HEK293 (cell line): ENCODE measurements at regions not wholly inside any gene's neighbourhood (a gene's known extent, or its start where the extent isn't known, plus 50 kb on each side); places are given as distances from the start of the nearest gene placed in this dataset.

Experiments
- CTCF ChIA-PET: fragments of 350-600 bp; formaldehyde crosslinking; extraction: SDS; loops from one replicate; lab custom pipeline; 2021; ENCODE audit warnings: antibody characterized with exemption; lab: Yijun Ruan, JAX
- POLR2A ChIA-PET: fragments of 300-600 bp; formaldehyde crosslinking; extraction: SDS; loops from one replicate; lab custom pipeline; 2020; ENCODE audit warnings: antibody characterized with exemption, inconsistent platforms; lab: Yijun Ruan, JAX
- H3K27ac ChIP-seq: fragments of 200-500 bp; sonication (Bioruptor generic); 2 replicates; pipeline ENCODE4 v1.5.1; 2014; ENCODE audit warnings: low read depth, low read length, control low read depth, inconsistent platforms; ENCODE audit errors: extremely low read depth
- H3K36me3 ChIP-seq, 2 experiments: fragments of 200-500 bp in 1 of 2; sonication (Bioruptor generic) in 1 of 2; 1 replicate in 1 of 2; 2 replicates in 1 of 2; pipeline ENCODE4 v1.5.1; 2014 to 2017; ENCODE audit warnings: inconsistent platforms in 2 of 2, low read length in 2 of 2; ENCODE audit not compliant: control insufficient read depth in 2 of 2, insufficient read depth in 1 of 2
- H3K4me1 ChIP-seq: fragments of 200-500 bp; sonication (Bioruptor generic); 2 replicates; pipeline ENCODE4 v1.5.1; 2014; ENCODE audit warnings: mild to moderate bottlenecking, low read length, inconsistent platforms; ENCODE audit not compliant: control insufficient read depth, insufficient read depth
- H3K4me3 ChIP-seq: 2 replicates; pipeline ENCODE4 v1.5.1; 2011; ENCODE audit warnings: low read depth, mild to moderate bottlenecking, control low read depth, low read length, moderate library complexity
- H3K9me3 ChIP-seq: fragments of 200-500 bp; sonication (Bioruptor generic); 2 replicates; pipeline ENCODE4 v1.5.1; 2014; ENCODE audit warnings: low read depth, low read length, inconsistent platforms; ENCODE audit not compliant: control insufficient read depth, insufficient read depth
- CTCF ChIP-seq: fragments of 450-650 bp; formaldehyde crosslinking; IDR thresholded peaks from 2 replicates; pipeline ENCODE4 v1.5.1; 2016; ENCODE audit warnings: missing biosample characterization, missing genetic modification characterization
- HOXC10 ChIP-seq: sonication (generic); formaldehyde crosslinking; IDR thresholded peaks from 2 replicates; pipeline ENCODE4 v1.8.1; 2023; ENCODE audit warnings: mild to moderate bottlenecking, missing genetic modification reagents
- KLF7 ChIP-seq: fragments of 450-650 bp; formaldehyde crosslinking; IDR thresholded peaks from 2 replicates; pipeline ENCODE4 v1.5.1; 2016; ENCODE audit warnings: missing biosample characterization, missing genetic modification characterization, borderline replicate concordance
- PBX3 ChIP-seq: sonication (generic); formaldehyde crosslinking; IDR thresholded peaks from 2 replicates; pipeline ENCODE4 v1.8.1; 2022; ENCODE audit warnings: mild to moderate bottlenecking, moderate library complexity, missing genetic modification reagents
- PRDM6 ChIP-seq: fragments of 450-650 bp; formaldehyde crosslinking; IDR thresholded peaks from 2 replicates; pipeline ENCODE4 v1.5.1; 2017; ENCODE audit warnings: missing biosample characterization, missing genetic modification characterization
- RBAK ChIP-seq: fragments of 450-650 bp; formaldehyde crosslinking; IDR thresholded peaks from 2 replicates; pipeline ENCODE4 v1.5.1; 2016; ENCODE audit warnings: missing biosample characterization, missing genetic modification characterization
- ZBTB1 ChIP-seq: fragments of 450-650 bp; formaldehyde crosslinking; IDR thresholded peaks from 2 replicates; pipeline ENCODE4 v1.5.1; 2016; ENCODE audit warnings: missing biosample characterization, missing genetic modification characterization
- ZBTB44 ChIP-seq: fragments of 450-650 bp; IDR thresholded peaks from 2 replicates; pipeline ENCODE4 v1.5.1; 2018; ENCODE audit warnings: missing biosample characterization, mild to moderate bottlenecking, missing genetic modification characterization
- ZBTB49 ChIP-seq: fragments of 450-650 bp; formaldehyde crosslinking; IDR thresholded peaks from 2 replicates; pipeline ENCODE4 v1.5.1; 2016; ENCODE audit warnings: missing biosample characterization, missing genetic modification characterization, low read depth
- ZNF112 ChIP-seq: fragments of 450-650 bp; formaldehyde crosslinking; IDR thresholded peaks from 2 replicates; pipeline ENCODE4 v1.5.0; 2017; ENCODE audit warnings: missing biosample characterization, missing genetic modification characterization
- ZNF157 ChIP-seq: fragments of 450-650 bp; formaldehyde crosslinking; IDR thresholded peaks from 2 replicates; pipeline ENCODE4 v1.5.1; 2016; ENCODE audit warnings: missing biosample characterization, missing genetic modification characterization
- ZNF16 ChIP-seq: fragments of 450-650 bp; formaldehyde crosslinking; IDR thresholded peaks from 2 replicates; pipeline ENCODE4 v1.5.1; 2016; ENCODE audit warnings: low read depth, missing biosample characterization, missing genetic modification characterization
- ZNF175 ChIP-seq: fragments of 450-650 bp; formaldehyde crosslinking; IDR thresholded peaks from 2 replicates; pipeline ENCODE4 v1.5.1; 2016; ENCODE audit warnings: missing biosample characterization, missing genetic modification characterization
- ZNF266 ChIP-seq: fragments of 450-650 bp; formaldehyde crosslinking; IDR thresholded peaks from 2 replicates; pipeline ENCODE4 v1.5.1; 2016; ENCODE audit warnings: missing biosample characterization, missing genetic modification characterization, low read depth
- ZNF350 ChIP-seq: fragments of 450-650 bp; formaldehyde crosslinking; IDR thresholded peaks from 2 replicates; pipeline ENCODE4 v1.5.0; 2017; ENCODE audit warnings: missing biosample characterization, mild to moderate bottlenecking, missing genetic modification characterization
- ZNF391 ChIP-seq: fragments of 450-650 bp; formaldehyde crosslinking; IDR thresholded peaks from 2 replicates; pipeline ENCODE4 v1.5.1; 2016; ENCODE audit warnings: low read depth, missing biosample characterization, missing genetic modification characterization, borderline replicate concordance
- ZNF529 ChIP-seq: fragments of 450-650 bp; formaldehyde crosslinking; IDR thresholded peaks from 2 replicates; pipeline ENCODE4 v1.5.1; 2017; ENCODE audit warnings: missing genetic modification characterization, missing biosample characterization; ENCODE audit not compliant: insufficient replicate concordance
- ZNF580 ChIP-seq: fragments of 450-650 bp; formaldehyde crosslinking; IDR thresholded peaks from 2 replicates; pipeline ENCODE4 v1.5.1; 2016; ENCODE audit warnings: missing biosample characterization, missing genetic modification characterization
- ZNF596 ChIP-seq: fragments of 450-650 bp; IDR thresholded peaks from 2 replicates; pipeline ENCODE4 v1.5.0; 2018; ENCODE audit warnings: missing biosample characterization, mild to moderate bottlenecking, missing genetic modification characterization, moderate library complexity
- ZNF621 ChIP-seq: fragments of 450-650 bp; formaldehyde crosslinking; IDR thresholded peaks from 2 replicates; pipeline ENCODE4 v1.5.1; 2017; ENCODE audit warnings: missing biosample characterization, missing genetic modification characterization
- ZNF664 ChIP-seq: fragments of 450-650 bp; formaldehyde crosslinking; IDR thresholded peaks from 2 replicates; pipeline ENCODE4 v1.5.1; 2016; ENCODE audit warnings: missing biosample characterization, missing genetic modification characterization
- ZNF701 ChIP-seq: fragments of 450-650 bp; formaldehyde crosslinking; IDR thresholded peaks from 2 replicates; pipeline ENCODE4 v1.5.1; 2016; ENCODE audit warnings: missing biosample characterization, missing genetic modification characterization
- ZNF747 ChIP-seq: fragments of 450-650 bp; formaldehyde crosslinking; IDR thresholded peaks from 2 replicates; pipeline ENCODE4 v1.5.1; 2016; ENCODE audit warnings: missing biosample characterization, missing genetic modification characterization
- ZNF785 ChIP-seq: fragments of 450-650 bp; formaldehyde crosslinking; IDR thresholded peaks from 2 replicates; pipeline ENCODE4 v1.5.1; 2016; ENCODE audit warnings: missing biosample characterization, missing genetic modification characterization

- no peak for TF ChIP-seq ZNF701 (tag by site-specific recombination)
- TF ChIP-seq ZNF747 (tag by site-specific recombination), result no peak
- TF ChIP-seq PBX3 (CRISPR knock-in tag), result no peak
- TF ChIP-seq ZNF580 (tag by site-specific recombination), result no peak
- no peak for TF ChIP-seq HOXC10
Observed at GRCh38 chr2:111225856-111226255, 105.1 kb downstream of the BCL2L11 start (continued).

- H3K9me3 ChIP-seq, result no peaks in the 10 kb centered on the region
- POLR2A ChIA-PET, result interaction anchor here (1.1 kb wide), 1 partner anchor 297 kb away, joined by 3 read pairs; no protein-coding TSS in a partner anchor
- no peaks in the 10 kb centered on the region for H3K36me3 ChIP-seq
- TF ChIP-seq ZNF350 (peak; percentile 55; the same call in 1 of the 2 replicates), ZNF157 (no peak), ZNF391 (tag by site-specific recombination) (no peak), ZNF664 (tag by site-specific recombination) (peak; percentile 68; the same call in 1 of the 2 replicates), PRDM6 (tag by site-specific recombination) (0 out of 2 replicates have a peak, but pooled peaks have one; percentile 58), ZNF529 (no peak), ZNF112 (tag by site-specific recombination) (no peak), ZBTB1 (tag by site-specific recombination) (no peak)
- TF ChIP-seq, all 188 proteins: peak for 3
- CTCF ChIA-PET, result interaction anchor here (0.6 kb wide), 1 partner anchor 16 kb away, joined by 4 read pairs; no protein-coding TSS in a partner anchor
- H3K4me3 ChIP-seq, result no peak overlapping the region
- no peak overlapping the region for H3K27ac ChIP-seq
- no peaks in the 10 kb centered on the region for H3K4me1 ChIP-seq
Observed at GRCh38 chr2:111226876-111227700, 106.4 kb downstream of the BCL2L11 start.

GRCh38 chr2:111227716-111228141 is 107.0 kb downstream of the BCL2L11 start:
- no peaks in the 10 kb centered on the region for H3K36me3 ChIP-seq
- POLR2A ChIA-PET, result interaction anchor here (1.1 kb wide), 1 partner anchor 297 kb away, joined by 3 read pairs; no protein-coding TSS in a partner anchor
- H3K4me3 ChIP-seq, result no peak overlapping the region
- H3K9me3 ChIP-seq, result no peaks in the 10 kb centered on the region
- CTCF ChIA-PET, result interaction anchor here (0.6 kb wide), 1 partner anchor 15 kb away, joined by 4 read pairs; no protein-coding TSS in a partner anchor
- no peak overlapping the region for H3K27ac ChIP-seq
- H3K4me1 ChIP-seq, result no peaks in the 10 kb centered on the region
- no peak for TF ChIP-seq RBAK (tag by site-specific recombination)
- TF ChIP-seq ZBTB44 (tag by site-specific recombination), result no peak
- no peak for TF ChIP-seq ZBTB49
- TF ChIP-seq ZNF785 (tag by site-specific recombination), result no peak
- no peak for TF ChIP-seq ZNF621
- TF ChIP-seq CTCF (tag by site-specific recombination), result no peak
- no peak for TF ChIP-seq ZNF596 (tag by site-specific recombination)
- TF ChIP-seq ZNF16, result no peak
- no peak for TF ChIP-seq ZNF175
- TF ChIP-seq KLF7 (tag by site-specific recombination), result no peak
- TF ChIP-seq ZNF266 (tag by site-specific recombination), result no peak
- TF ChIP-seq ZNF112 (tag by site-specific recombination), result no peak
- no peak for TF ChIP-seq ZBTB1 (tag by site-specific recombination)
